Hepatocyte (in vitro differentiated cells): ENCODE measurements at regions not wholly inside any gene's neighbourhood (a gene's known extent, or its start where the extent isn't known, plus 50 kb on each side); places are given as distances from the start of the nearest gene placed in this dataset.
"Not testable (repeated sequence)": the region's sequence is repeated elsewhere in the genome, so short reads cannot be mapped to it uniquely, and the experiment has no call there.

Source experiments
- CTCF ChIP-seq: fragments of 200-600 bp; sonication (generic); IDR thresholded peaks from 2 replicates; pipeline ENCODE4 v1.5.1; 2016; ENCODE audit warnings: antibody characterized with exemption, mild to moderate bottlenecking; ENCODE audit not compliant: poor library complexity
- EZH2 ChIP-seq: fragments of 200-600 bp; sonication (generic); IDR thresholded peaks from 2 replicates; pipeline ENCODE4 v1.6.1; 2016; ENCODE audit warnings: antibody characterized with exemption, mild to moderate bottlenecking, borderline replicate concordance
- EZH2phosphoT487 ChIP-seq: fragments of 200-600 bp; sonication (generic); IDR thresholded peaks from one replicate; pipeline ENCODE4 v1.6.1; 2018; ENCODE audit warnings: antibody characterized with exemption, mild to moderate bottlenecking, low read depth, moderate library complexity; ENCODE audit not compliant: unreplicated experiment, severe bottlenecking

GRCh38 chr15:99810663-99811062, 77.4 kb upstream of the LYSMD4 start:
- not testable (repeated sequence) for TF ChIP-seq CTCF, EZH2phosphoT487, EZH2
